Transverse colon (tissue), 3 donors: ENCODE measurements at regions not wholly inside any gene's neighbourhood (a gene's known extent, or its start where the extent isn't known, plus 50 kb on each side); places are given as distances from the start of the nearest gene placed in this dataset.

Source experiments
- CTCF ChIP-seq, 5 experiments: fragments of 200-600 bp in 3 of 5; fragments of 450-650 bp in 2 of 5; sonication (generic) in 3 of 5; IDR thresholded peaks; 1 replicate in 2 of 5; 2 replicates in 3 of 5; pipeline ENCODE4 v1.5.1; 2016 to 2017; ENCODE audit warnings: antibody characterized with exemption in 5 of 5, inconsistent platforms in 3 of 5, mild to moderate bottlenecking in 2 of 5, moderate library complexity in 1 of 5
- EP300 ChIP-seq: sonication (generic); formaldehyde crosslinking; IDR thresholded peaks from one replicate; pipeline ENCODE4 v1.6.1; 2017; ENCODE audit warnings: antibody characterized with exemption, low read depth
- POLR2A ChIP-seq: fragments of 450-650 bp; IDR thresholded peaks from one replicate; pipeline ENCODE4 v1.6.1; 2016; ENCODE audit warnings: antibody characterized with exemption, mild to moderate bottlenecking, moderate library complexity

- TF ChIP-seq POLR2A: no peak
- no peak for TF ChIP-seq CTCF (IDR thresholded peaks at IDR 0.05)
- TF ChIP-seq EP300: no peak
Observed at GRCh38 chr4:26223155-26223554, 97.7 kb upstream of the RBPJ start.
